ENCODE measurements at regions not wholly inside any gene's neighbourhood (a gene's known extent, or its start where the extent isn't known, plus 50 kb on each side); places are given as distances from the start of the nearest gene placed in this dataset.

- DNase-seq: no peak
- no peaks in the 10 kb centered on the region for H3K27me3 ChIP-seq (replicated peaks)
- H3K27ac ChIP-seq: no peak overlapping the region
- in situ Hi-C loops (cut with HindIII; ENCODE audit: low pct_ligation_motif_present, low sequenced_read_pairs): no loop called here
- no peak for TF ChIP-seq CTCF (IDR thresholded peaks at IDR 0.05; ENCODE audit: low read depth, low read length, missing control alignments)
- no peaks in the 10 kb centered on the region for H3K36me3 ChIP-seq (replicated peaks)
- H3K4me3 ChIP-seq (ENCODE audit: low read depth, low read length): no peak overlapping the region
These were observed 326.4 kb downstream of the MEI4 start for GRCh38 chr6:77979204-77979603.

- no peak overlapping the region for H3K4me3 ChIP-seq (ENCODE audit: low read depth, low read length)
- no peak overlapping the region for H3K27ac ChIP-seq
- in situ Hi-C loops (cut with HindIII; ENCODE audit: low pct_ligation_motif_present, low sequenced_read_pairs): no loop called here
- no peak for TF ChIP-seq CTCF (IDR thresholded peaks at IDR 0.05; ENCODE audit: low read depth, low read length, missing control alignments)
- no peak for DNase-seq
- no peaks in the 10 kb centered on the region for H3K27me3 ChIP-seq (replicated peaks)
- H3K36me3 ChIP-seq (replicated peaks): no peaks in the 10 kb centered on the region
These were observed 333.7 kb downstream of the MEI4 start for GRCh38 chr6:77986380-77987034.

GRCh38 chr6:77987035-77987384 lies 334.2 kb downstream of the MEI4 start:
- no peak for TF ChIP-seq CTCF (IDR thresholded peaks at IDR 0.05; ENCODE audit: low read depth, low read length, missing control alignments)
- Histone ChIP-seq H3K4me3 (ENCODE audit: low read depth, low read length) (no peak overlapping the region), H3K27ac (no peak overlapping the region), H3K36me3 (replicated peaks) (no peaks in the 10 kb centered on the region), H3K27me3 (replicated peaks) (no peaks in the 10 kb centered on the region)
- in situ Hi-C loops (cut with HindIII; ENCODE audit: low pct_ligation_motif_present, low sequenced_read_pairs): no loop called here
- no peak for DNase-seq

- no peak overlapping the region for H3K27ac ChIP-seq
- H3K4me3 ChIP-seq (ENCODE audit: low read depth, low read length): no peak overlapping the region
- H3K36me3 ChIP-seq (replicated peaks): no peaks in the 10 kb centered on the region
- in situ Hi-C loops (cut with HindIII; ENCODE audit: low pct_ligation_motif_present, low sequenced_read_pairs): no loop called here
- no peak for DNase-seq
- no peaks in the 10 kb centered on the region for H3K27me3 ChIP-seq (replicated peaks)
- TF ChIP-seq CTCF (IDR thresholded peaks at IDR 0.05; ENCODE audit: low read depth, low read length, missing control alignments): no peak
These were observed 357.3 kb downstream of the MEI4 start for GRCh38 chr6:78010130-78010529.

GRCh38 chr6:78020586-78020985 lies 367.7 kb downstream of the MEI4 start:
- Histone ChIP-seq H3K36me3 (replicated peaks) (no peaks in the 10 kb centered on the region), H3K4me3 (ENCODE audit: low read depth, low read length) (no peak overlapping the region), H3K27me3 (replicated peaks) (no peaks in the 10 kb centered on the region), H3K27ac (no peak overlapping the region)
- DNase-seq: no peak
- no peak for TF ChIP-seq CTCF (IDR thresholded peaks at IDR 0.05; ENCODE audit: low read depth, low read length, missing control alignments)
- in situ Hi-C loops (cut with HindIII; ENCODE audit: low pct_ligation_motif_present, low sequenced_read_pairs): no loop called here

- Histone ChIP-seq H3K27me3 (replicated peaks) (no peaks in the 10 kb centered on the region), H3K36me3 (replicated peaks) (no peaks in the 10 kb centered on the region), H3K27ac (no peak overlapping the region), H3K4me3 (ENCODE audit: low read depth, low read length) (no peak overlapping the region)
- TF ChIP-seq CTCF (IDR thresholded peaks at IDR 0.05; ENCODE audit: low read depth, low read length, missing control alignments): no peak
- no peak for DNase-seq
- in situ Hi-C loops (cut with HindIII; ENCODE audit: low pct_ligation_motif_present, low sequenced_read_pairs): no loop called here
These were observed 372.7 kb downstream of the MEI4 start for GRCh38 chr6:78025502-78025901.

Data from brain microvascular endothelial cell (primary cell).